ENCODE measurements at regions not wholly inside any gene's neighbourhood (a gene's known extent, or its start where the extent isn't known, plus 50 kb on each side); places are given as distances from the start of the nearest gene placed in this dataset.

DNA sequence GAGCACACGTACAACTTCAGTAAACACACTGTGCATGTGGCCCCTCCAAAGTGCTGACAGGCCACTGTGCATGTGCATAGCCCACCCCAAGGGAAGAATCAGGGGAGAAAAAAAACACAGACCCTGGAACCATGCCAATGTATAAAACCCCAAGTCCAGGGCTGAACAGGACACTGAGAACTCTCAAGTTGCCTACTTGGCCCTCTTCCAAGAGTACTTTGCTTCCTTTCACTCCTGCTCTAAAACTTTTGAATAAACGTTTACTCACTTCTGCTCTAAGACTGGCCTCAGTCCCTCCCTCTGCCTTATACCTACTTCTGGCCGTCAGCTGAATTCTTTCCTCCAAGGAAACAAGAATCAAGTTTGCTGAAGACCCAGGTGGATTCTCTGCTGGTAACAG is 77.7 kb upstream of the NFIB start:
- DNase-seq = no peak

DNA sequence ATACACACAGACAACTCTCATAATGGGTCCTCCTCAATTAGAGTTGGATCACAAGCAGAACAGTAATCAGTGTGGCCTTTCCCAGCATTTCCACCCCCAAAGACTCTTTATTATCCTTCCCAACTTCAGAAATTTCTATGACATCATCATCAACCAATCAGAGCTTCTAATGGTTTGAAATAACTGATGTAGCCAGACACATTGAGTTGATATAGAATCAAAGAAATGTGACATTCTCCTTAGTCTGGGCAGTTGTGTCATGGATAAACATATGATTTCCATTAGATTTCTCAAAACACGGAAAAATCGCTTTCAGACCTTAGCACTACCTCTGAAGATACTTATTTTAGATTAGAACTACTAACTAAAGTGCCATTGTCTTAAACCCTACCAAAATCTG is 75.7 kb upstream of the NFIB start:
- no peak for DNase-seq

DNA sequence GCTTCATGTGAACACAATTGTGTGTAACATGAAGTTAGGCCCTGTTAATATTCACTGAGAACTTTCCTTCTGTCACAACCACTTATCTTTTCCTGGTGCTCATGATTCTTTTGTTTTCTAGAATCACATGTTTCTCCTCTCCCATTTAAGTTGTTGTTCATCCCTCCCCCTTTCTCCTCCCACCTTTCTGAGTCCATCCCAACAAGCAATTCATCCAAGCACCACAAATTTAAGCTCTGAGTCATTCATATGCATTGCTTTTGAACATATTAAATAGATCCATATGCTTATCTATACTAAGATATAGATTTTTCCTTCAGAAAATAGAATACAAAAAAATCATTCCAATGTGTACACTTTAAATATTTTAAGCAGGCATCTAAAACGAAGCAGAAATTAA is 75.2 kb upstream of the NFIB start:
- no peak for DNase-seq

DNA sequence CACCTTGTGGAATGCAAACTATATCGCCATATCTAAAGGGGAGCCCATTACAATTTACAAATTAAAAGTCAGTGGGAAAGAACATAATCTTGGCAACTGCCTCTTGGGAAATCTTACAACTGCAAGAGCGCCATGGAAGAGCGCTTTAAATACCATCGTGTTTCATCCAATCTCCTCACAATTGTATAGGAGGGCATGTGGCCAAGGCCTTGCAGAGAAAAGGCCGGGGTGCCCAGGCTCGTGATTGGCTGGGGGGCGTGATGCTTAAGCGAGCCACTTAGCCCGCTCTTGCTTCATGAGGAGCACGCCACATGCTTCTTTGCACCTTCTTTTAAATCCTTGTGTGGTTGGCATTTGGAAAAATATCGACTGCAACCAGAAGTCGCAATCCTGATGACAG is 69.8 kb upstream of the NFIB start:
- DNase-seq = no peak

DNA sequence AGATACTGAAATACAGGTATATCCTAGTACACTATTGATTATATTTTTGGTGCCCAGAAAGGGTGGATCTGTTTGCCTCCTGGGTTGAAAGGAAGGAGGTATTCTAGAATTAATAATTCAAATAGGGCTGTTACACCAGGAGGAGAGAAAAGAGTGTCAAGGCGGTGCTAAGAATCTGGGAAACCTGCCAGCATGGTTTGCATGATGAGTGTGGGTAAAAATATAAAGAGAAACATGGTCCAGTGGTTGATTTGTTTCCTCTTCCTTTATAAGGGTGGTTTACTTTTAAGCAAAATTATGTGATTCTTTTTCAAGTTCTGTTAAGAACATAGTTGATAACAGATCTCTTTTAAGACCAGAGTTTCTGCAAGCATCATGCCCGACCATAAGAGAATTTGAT is 69.4 kb upstream of the NFIB start:
- peak; percentile 36 for DNase-seq

DNA sequence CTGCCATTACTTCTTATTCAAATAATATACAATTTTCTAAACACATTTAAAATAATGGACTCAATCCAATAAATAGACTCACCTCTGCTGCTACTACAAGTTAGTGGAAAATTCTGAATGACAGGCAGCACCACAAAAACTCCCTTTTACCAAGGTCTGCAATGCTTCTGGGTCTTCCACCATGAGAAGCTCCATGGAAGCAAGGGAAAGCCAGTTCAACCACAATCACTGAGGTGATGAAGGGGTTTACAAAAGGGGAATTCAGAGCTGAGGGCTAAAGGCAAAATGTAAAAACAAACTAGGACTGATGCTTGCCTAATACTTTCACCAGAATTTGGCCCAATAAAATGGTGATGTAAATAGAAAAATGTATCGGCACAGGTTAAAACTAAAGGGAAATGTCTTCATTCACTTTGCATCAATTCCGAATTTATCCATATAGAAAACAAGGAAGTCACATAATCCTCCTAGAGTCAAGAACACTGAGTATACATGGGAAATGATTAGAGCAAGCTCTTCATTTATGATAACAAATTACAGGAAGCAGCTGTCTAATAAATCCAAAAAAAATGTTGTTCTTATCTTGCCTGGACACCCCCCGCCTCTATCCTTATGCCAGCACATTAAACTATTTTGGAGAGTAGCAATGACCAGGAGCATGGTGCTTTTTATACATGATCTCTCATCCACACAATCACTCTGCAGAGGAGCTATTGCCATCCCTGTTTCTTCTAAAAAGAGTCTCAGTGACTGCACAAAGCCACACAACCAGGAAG is 66.3 kb upstream of the NFIB start:
- DNase-seq = no peak

DNA sequence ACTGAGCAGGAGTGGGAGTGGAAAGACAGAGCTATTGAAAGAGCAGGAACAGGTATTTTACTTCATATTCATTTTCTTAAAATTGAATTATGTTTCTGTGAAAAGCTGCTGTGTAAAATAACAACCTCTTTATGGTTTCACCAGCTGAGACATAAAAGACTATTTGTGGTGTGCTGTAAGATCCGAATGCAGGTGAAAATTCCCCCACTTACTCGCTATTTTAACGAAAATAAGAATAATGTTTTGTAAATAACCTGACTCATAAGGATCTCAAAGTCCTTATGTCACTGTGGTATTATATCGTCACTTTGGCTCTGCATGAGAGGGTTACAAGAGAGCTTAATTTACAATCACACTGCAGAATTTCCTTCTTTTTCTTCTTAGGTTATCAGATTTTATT is 65.3 kb upstream of the NFIB start:
- DNase-seq = no peak

DNA sequence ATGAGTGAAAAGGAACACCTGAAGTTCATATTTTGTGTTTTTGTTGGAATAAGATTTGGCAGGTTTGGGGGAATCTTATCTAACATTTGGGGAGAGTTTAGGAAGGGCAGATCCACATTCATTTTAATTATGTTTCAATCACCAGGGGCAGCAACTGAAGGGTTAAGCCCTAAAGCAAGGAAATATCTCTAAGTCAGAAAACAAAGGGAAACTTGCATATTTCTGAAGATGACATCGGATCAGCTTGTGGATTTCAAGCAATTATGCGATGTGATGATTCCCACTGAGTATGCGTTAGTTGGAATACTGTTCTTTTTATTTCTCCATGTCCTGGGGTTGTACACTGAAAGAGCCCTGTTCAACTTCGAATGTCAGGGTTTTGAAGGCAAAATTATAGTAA is 59.8 kb upstream of the NFIB start:
- no peak for DNase-seq

DNA sequence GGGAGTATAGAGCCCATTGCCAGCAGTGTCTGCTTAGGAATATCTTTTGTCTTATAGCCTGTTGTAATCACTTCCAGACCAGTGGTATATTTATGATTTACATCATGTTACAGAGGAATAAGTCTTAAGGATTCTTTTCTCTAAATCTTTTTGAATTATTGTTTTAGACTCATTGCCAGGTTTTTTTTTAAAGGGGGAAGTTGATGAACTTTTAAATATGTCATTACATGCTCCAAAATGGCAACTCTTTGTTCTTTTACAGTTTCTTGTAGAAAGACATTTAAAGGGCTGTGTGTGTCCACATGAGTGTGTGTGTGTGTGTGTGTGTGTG is 59.4 kb upstream of the NFIB start:
- DNase-seq = no peak

DNA sequence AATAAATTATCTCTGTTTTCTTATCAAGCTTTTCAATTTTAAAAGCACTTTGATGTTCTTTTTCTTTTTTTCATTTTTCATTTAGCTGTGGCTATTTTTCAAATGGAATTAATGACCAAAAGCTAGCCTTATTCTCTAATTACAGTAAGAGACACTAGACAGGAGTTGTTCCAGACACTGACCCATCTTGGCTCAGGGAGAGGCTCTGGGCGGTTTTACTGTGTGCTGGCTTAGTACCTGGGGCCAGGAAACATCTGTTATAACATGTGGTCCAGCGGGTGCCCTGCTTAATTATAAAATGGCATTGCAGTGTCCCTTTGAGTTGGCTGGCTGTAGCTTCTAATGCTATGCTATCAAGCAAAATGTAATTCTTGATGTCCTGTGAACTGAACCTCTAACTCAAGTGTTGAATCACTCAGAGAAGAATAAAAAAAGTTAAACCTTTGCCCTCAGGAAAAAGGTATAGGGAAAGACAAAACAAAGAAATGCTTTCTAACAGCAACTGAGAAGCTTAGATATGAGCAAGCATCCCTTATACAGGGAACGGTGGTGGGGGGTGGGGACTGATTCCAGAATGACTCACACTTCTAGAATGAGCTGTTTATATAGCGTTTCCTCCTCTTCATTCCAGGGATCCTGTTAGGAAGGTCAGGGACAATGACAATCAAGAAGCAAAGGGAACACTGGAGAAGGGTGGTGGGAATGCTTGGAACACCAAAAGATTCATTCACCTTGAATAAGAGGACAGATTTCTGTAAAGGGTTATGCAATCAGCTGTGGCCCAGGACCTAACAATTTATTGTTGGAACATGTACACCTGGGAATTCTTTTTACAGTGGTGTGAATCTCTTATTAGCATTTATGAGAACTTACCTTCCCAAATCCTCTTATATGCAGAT is 58.7 kb upstream of the NFIB start:
- DNase-seq = no peak

DNA sequence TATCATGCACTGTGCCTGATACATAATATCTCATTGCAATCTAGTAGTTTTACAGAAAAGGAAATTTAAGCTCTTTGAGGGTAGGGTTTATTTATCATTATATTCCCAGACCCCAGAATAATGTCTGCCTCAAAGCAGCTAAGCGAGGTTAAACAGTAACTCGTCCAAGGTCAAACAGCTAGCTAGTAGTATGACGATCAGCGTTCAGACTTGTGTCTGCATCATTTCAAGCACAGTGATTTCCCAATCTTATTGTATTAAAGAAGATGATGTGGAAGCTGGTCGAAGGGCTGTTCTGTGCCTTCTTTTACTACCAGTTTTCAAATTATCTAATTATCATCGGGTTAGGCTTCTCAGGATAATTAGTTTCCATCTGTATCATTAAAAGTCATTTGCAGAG is 55.1 kb upstream of the NFIB start:
- no peak for DNase-seq

DNA sequence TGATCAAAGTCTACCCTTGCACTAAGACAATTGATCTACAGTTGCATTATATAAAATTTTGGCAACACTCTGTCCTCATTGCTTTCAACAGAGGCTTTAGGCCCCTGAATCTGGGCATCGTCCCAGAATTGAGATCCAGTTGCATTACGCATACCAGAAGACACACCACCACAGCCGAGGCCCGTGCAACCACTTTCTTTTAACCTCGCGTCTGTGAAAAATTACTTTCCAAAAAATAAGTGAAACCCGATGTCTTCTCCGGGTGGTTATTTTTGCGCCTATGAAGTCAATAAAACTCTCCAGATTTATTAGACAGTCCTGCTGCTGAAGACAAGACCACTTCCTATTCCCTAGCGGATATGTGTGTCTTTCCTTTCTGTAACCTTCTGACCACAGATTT is 52.1 kb upstream of the NFIB start:
- no peak for DNase-seq

DNA sequence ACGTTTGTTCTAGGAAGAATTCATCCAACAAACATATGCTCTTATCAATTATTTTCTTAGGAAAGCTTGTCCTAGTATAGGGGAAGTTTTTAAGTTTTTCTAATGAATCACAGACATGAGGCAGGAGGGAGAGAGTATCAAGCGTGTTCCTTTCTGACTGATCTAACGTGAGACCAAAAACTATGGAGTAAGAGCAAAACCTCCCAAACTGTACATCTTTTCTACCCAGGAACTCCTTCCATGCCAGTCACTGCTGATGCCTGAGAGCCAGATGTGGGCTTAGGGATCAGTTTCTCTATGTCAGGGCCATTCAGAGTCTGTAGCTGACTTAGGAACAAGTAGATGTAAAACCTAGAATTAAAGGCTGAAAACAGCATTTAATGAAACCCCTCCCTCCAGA is 51.7 kb upstream of the NFIB start:
- no peak for DNase-seq
